GM12875 (cell line): ENCODE measurements at regions not wholly inside any gene's neighbourhood (a gene's known extent, or its start where the extent isn't known, plus 50 kb on each side); places are given as distances from the start of the nearest gene placed in this dataset.

Experiments
- H3K4me3 ChIP-seq: one replicate; pipeline ENCODE4 v1.5.1; 2011; ENCODE audit warnings: low read depth, low read length, control low read depth
- TF ChIP-seq, protein P1 (sequence below): IDR thresholded peaks from 2 replicates; pipeline ENCODE4 v1.5.1; 2011; ENCODE audit warnings: low read depth, mild to moderate bottlenecking, control low read depth, inconsistent platforms, low read length, moderate library complexity, borderline replicate concordance; ENCODE audit not compliant: insufficient read depth

- TF ChIP-seq, protein P1, sequence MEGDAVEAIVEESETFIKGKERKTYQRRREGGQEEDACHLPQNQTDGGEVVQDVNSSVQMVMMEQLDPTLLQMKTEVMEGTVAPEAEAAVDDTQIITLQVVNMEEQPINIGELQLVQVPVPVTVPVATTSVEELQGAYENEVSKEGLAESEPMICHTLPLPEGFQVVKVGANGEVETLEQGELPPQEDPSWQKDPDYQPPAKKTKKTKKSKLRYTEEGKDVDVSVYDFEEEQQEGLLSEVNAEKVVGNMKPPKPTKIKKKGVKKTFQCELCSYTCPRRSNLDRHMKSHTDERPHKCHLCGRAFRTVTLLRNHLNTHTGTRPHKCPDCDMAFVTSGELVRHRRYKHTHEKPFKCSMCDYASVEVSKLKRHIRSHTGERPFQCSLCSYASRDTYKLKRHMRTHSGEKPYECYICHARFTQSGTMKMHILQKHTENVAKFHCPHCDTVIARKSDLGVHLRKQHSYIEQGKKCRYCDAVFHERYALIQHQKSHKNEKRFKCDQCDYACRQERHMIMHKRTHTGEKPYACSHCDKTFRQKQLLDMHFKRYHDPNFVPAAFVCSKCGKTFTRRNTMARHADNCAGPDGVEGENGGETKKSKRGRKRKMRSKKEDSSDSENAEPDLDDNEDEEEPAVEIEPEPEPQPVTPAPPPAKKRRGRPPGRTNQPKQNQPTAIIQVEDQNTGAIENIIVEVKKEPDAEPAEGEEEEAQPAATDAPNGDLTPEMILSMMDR = no peak
- no peak overlapping the region for H3K4me3 ChIP-seq
Observed at GRCh38 chr2:23155022-23155421, 230.0 kb upstream of the KLHL29 start.

DNA sequence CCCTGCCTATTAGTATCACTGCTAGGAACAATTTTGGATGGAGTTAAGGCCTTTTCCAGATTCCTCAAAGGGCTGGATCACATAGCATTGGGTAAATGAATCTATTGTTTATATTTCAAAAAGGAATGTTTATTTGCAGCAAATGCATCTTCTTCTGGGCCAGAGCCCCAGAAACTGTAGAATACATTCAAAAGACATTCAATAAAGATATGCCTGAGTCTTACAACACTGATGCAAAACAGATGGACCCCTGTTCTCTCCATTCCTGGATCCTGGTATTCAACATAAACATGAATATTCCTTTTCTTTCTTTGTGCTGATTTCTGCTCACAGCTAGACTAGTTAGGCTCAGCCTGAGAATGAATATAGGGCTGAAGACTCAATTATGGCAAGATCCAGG lies 227.2 kb upstream of the KLHL29 start:
- H3K4me3 ChIP-seq = no peak overlapping the region
- TF ChIP-seq, protein P1 = no peak

DNA sequence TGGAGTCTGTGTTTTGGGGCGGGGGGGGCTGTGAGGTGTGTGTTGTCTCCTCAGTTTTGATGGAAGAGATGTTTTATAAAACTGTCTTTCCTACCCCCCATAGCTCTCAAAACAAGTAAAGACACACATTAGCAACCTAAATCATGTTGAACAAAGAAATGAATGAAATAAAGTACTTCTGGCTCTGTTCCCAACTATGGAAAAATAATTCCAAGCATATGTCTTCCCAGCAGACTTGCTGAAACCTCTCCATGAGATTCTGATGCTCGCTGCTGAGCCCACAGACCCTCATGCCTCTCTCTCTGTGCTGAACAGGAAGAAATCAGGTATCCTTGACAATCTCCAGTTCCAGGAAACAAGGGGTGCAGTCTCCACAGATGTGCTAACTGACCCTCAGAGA lies 226.7 kb upstream of the KLHL29 start:
- no peak overlapping the region for H3K4me3 ChIP-seq
- TF ChIP-seq, protein P1 = no peak

DNA sequence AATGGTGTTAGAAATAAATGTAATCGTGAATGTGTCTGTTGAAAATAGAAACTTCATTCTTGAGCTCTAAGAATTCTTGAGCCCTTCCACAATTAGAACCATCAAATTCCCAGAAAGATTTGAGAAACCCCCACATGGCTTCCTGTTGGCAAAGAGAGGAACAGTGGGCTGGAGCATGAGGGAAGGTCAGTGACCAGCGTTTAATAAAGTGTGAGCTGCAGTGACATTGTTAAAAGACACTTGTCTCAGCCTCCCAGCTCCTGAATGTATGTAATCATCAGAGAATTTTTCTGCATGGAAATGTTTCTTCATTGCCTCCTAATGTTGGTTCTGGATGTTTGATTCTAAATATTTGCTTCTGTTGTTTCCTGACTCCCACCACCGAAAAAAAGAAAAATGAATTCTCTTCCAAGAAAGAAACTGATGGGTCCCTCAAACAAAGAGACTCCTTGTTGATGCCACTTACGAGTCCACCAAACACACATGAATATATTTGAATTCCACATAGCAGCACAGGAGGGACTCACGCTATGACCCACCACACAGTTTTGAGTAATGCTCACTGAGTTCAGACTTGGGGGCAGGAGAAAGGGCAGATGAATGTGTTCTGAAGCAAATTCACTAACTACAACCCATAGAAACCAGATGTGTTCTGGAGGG lies 225.1 kb upstream of the KLHL29 start:
- TF ChIP-seq, protein P1 = no peak

DNA sequence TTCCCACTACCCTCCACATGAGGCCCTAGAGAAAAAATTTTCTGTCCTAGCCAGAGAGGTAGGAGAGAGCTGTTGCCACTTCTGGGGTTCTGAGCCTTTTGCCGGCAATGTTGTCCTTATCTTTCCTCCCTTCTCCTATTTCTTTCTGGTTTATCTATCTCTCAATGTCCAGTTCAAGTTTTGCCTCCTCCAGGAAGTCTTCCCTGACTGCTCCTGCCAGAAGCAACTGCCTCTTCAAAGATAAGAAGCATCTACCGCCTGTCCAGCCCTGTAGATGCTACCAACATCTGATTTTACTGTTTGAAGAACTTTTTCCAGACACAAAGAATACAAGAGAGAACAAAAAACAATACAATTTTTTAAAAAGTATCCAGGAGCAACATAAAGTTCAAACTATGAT lies 220.8 kb upstream of the KLHL29 start:
- no peak overlapping the region for H3K4me3 ChIP-seq
- TF ChIP-seq, protein P1 = no peak

More for the DNA sequence above, 225.1 kb upstream of the KLHL29 start:
- no peak overlapping the region for H3K4me3 ChIP-seq

GRCh38 chr2:23169896-23170295 lies 215.1 kb upstream of the KLHL29 start:
- no peak overlapping the region for H3K4me3 ChIP-seq
- TF ChIP-seq, protein P1 = no peak

DNA sequence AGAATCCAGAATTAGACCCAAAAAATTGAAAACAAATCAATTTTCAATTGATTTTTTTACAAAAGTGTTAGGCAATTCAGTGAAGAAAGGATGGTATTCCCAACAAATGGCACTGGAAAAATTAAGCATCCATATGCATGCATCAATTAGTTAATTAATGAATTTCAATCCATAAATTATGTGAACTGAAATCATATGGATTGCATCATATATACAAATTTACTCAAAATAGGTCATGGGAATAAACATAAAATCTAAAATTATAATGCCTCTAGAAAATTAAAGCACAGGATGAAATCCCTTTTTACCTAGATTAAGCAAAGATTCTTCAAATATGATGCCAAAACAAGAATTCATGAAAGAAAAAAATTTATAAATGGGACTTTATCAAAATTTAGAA lies 213.9 kb upstream of the KLHL29 start:
- TF ChIP-seq, protein P1 = no peak
- no peak overlapping the region for H3K4me3 ChIP-seq
